ENCODE measurements at regions not wholly inside any gene's neighbourhood (a gene's known extent, or its start where the extent isn't known, plus 50 kb on each side); places are given as distances from the start of the nearest gene placed in this dataset.

DNA sequence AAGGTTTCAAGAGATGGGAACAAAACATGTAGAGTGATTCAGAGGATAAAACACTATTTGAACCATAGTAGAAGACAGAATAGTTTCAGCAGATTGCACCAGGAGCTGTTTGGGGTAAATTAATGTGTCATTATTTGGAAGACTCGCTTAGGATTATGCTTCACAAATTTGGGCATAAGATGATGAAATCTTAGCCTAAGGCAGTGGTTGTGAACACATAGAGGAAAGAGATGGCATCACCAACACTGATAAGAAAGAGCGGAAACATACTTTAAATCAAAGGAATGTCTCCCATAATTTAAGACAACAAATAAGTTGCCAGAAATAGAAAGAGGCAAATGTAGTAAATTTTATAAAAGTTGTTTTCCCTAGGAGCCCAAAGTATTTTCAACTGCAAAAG lies 66.1 kb upstream of the TBCA start:
- Histone ChIP-seq H3K4me3 (no peak overlapping the region), H3K27ac (no peak overlapping the region), H3K36me3 (no peaks in the 10 kb centered on the region), H3K27me3 (peaks cover 0 to 12% of the 10 kb centered on the region in 2 donors), H3K9me3 (no peaks in the 10 kb centered on the region), H3K4me1 (peaks cover 0 to 10% (median 0%) of the 10 kb centered on the region in 4 donors)
- DNase-seq = no peak
- TF ChIP-seq, protein P1, sequence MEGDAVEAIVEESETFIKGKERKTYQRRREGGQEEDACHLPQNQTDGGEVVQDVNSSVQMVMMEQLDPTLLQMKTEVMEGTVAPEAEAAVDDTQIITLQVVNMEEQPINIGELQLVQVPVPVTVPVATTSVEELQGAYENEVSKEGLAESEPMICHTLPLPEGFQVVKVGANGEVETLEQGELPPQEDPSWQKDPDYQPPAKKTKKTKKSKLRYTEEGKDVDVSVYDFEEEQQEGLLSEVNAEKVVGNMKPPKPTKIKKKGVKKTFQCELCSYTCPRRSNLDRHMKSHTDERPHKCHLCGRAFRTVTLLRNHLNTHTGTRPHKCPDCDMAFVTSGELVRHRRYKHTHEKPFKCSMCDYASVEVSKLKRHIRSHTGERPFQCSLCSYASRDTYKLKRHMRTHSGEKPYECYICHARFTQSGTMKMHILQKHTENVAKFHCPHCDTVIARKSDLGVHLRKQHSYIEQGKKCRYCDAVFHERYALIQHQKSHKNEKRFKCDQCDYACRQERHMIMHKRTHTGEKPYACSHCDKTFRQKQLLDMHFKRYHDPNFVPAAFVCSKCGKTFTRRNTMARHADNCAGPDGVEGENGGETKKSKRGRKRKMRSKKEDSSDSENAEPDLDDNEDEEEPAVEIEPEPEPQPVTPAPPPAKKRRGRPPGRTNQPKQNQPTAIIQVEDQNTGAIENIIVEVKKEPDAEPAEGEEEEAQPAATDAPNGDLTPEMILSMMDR (IDR thresholded peaks at IDR 0.05) = no peak

DNA sequence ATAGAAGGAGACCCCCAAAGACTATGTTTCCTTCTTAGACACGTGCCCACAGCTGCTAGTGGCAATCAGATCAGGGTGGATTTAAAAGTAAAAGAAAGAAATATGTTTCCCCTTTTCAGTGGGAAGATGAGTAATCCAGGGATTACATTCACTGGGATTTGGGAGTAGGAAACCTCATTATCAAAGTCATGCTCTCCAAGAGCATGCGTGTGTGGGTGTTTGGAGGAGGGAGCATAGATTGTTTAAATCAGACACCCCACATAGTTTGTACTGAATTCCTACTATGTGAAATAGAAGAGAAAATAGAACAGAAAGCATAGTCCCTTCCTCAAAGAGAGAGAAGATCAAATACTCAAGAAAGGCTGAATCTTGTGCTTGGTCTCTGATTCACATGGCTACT lies 65.5 kb upstream of the TBCA start:
- Histone ChIP-seq H3K9me3 (no peaks in the 10 kb centered on the region), H3K4me3 (no peak overlapping the region), H3K36me3 (no peaks in the 10 kb centered on the region), H3K4me1 (peaks cover 0 to 10% (median 0%) of the 10 kb centered on the region in 4 donors), H3K27me3 (peaks cover 0 to 12% of the 10 kb centered on the region in 2 donors), H3K27ac (no peak overlapping the region)
- DNase-seq = no peak
- no peak for TF ChIP-seq POLR2A (IDR thresholded peaks at IDR 0.05)
- TF ChIP-seq, protein P1 (IDR thresholded peaks at IDR 0.05) = no peak

DNA sequence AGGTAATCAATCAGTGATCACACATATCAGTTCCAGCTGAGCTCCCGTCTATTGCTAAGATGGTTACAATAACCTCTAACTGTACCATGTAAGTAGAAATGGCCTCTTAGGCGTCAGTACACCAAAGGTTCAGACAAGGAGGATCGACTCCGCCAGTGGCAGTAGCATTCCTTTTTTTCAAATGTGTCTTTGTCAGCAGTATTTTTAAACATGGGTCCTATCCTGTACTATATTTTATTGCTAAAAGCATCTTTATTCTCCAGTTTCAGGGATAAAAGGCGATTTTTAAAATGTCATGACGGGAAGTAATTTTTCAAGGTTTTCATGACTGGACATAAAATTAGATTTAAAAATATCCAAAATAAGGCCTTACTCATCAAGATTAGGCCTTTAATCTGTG lies 64.8 kb upstream of the TBCA start:
- Histone ChIP-seq H3K27me3 (peaks cover 0 to 12% of the 10 kb centered on the region in 2 donors), H3K9me3 (no peaks in the 10 kb centered on the region), H3K36me3 (no peaks in the 10 kb centered on the region), H3K4me1 (peaks cover 0 to 10% (median 0%) of the 10 kb centered on the region in 4 donors), H3K4me3 (no peak overlapping the region), H3K27ac (no peak overlapping the region)
- DNase-seq = no peak
- TF ChIP-seq POLR2A (IDR thresholded peaks at IDR 0.05) = no peak
- TF ChIP-seq, protein P1 (IDR thresholded peaks at IDR 0.05) = no peak

DNA sequence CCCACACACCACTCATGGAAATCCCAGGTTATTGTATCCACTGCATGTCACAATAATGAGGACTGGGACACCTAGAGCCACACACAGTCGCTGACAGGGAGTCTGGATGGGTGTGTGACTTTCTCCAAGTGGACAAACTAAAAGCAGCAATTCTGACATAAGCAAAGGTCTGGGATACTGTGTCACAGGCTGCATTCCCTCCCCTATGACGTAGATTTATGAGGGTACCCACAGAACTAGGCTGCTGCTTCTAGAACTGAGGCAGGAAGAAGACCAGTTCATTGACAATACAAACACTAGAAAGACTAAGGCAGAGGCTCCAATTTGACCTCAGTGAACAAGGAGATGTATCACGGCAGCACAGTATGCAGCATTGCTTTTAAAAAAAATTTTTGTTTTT lies 63.6 kb upstream of the TBCA start:
- Histone ChIP-seq H3K4me3 (no peak overlapping the region), H3K27me3 (peaks cover 0 to 1% of the 10 kb centered on the region in 2 donors), H3K4me1 (peaks cover 0 to 7% (median 0%) of the 10 kb centered on the region in 4 donors), H3K9me3 (no peaks in the 10 kb centered on the region), H3K27ac (no peak overlapping the region), H3K36me3 (no peaks in the 10 kb centered on the region)
- TF ChIP-seq, protein P1 (IDR thresholded peaks at IDR 0.05) = no peak
- TF ChIP-seq POLR2A (IDR thresholded peaks at IDR 0.05) = no peak
- no peak for DNase-seq

DNA sequence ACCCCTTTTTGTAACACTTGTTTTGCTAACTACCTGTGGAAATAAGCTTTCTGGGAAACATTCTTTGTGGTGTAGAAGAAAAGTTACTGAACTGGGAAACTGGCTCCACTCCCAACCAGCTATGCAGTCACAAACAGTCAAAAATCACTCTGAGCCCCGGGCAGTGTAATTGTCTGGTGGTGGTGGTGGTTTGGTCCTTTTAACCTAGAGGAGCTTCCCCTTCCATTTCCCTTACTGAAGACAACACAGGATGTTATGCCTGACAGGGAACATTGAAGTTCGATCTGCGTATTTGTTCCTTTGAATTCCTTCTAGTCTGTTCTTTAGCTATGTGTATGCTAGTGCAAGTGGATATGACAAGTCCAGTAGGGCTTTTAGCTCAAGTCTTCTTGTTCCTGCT lies 56.8 kb upstream of the TBCA start:
- no peak overlapping the region for H3K27ac ChIP-seq
- no peaks in the 10 kb centered on the region for H3K9me3 ChIP-seq
- H3K27me3 ChIP-seq = no peaks in the 10 kb centered on the region
- DNase-seq = no peak
- no peaks in the 10 kb centered on the region for H3K4me1 ChIP-seq
- TF ChIP-seq POLR2A (IDR thresholded peaks at IDR 0.05) = no peak
- TF ChIP-seq, protein P1 (IDR thresholded peaks at IDR 0.05) = no peak
- no peaks in the 10 kb centered on the region for H3K36me3 ChIP-seq
- no peak overlapping the region for H3K4me3 ChIP-seq

DNA sequence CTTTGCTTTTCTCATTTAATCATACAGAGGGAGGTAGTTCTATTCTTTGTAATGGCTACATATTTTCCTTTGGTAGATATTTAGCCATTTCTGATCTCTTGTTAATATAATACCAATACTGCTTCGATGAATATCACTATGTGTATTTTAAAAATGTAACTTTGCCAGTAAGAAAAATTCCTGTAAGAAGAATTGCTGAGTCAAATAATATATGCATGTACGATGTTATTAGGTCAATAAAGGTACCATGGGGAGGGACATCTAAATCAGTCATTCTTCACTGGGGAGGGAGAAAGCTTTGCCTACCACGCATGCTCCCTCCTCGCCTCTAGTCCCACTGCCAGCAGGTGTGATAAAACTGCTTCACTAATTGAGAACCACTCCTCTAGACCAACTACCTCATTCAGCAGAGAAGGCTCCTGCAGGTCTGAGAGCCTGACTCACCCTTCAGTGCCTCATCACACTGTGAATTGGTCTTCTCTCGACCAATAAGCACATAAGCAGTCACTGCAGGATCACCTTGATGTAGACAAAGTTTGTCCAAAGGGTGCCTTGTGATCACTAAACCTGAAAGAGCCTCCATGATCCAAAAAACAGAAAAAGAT lies 56.1 kb upstream of the TBCA start:
- TF ChIP-seq, protein P1 (IDR thresholded peaks at IDR 0.05) = no peak
- no peak for TF ChIP-seq POLR2A (IDR thresholded peaks at IDR 0.05)
- Histone ChIP-seq H3K4me1 (no peaks in the 10 kb centered on the region), H3K9me3 (no peaks in the 10 kb centered on the region), H3K27me3 (no peaks in the 10 kb centered on the region), H3K36me3 (no peaks in the 10 kb centered on the region), H3K27ac (no peak overlapping the region), H3K4me3 (no peak overlapping the region)
- DNase-seq = no peak

All from Peyer's patch (tissue), 4 donors.